RWPE1 (cell line): ENCODE measurements at regions not wholly inside any gene's neighbourhood (a gene's known extent, or its start where the extent isn't known, plus 50 kb on each side); places are given as distances from the start of the nearest gene placed in this dataset.
A peak's percentile ranks its signal among the peaks of the same experiment; 100 is the strongest.

Experiments
- CTCF ChIA-PET: fragments of 350-600 bp; sonication (Branson Sonifier 250); formaldehyde crosslinking; extraction: SDS; loops from one replicate; lab custom pipeline; 2021; lab: Yijun Ruan, JAX
- POLR2A ChIA-PET: fragments of 400-600 bp; formaldehyde crosslinking; extraction: SDS; loops from one replicate; lab custom pipeline; 2020; ENCODE audit warnings: antibody characterized with exemption; ENCODE audit not compliant: low non-redundant PET; lab: Yijun Ruan, JAX
- DNase-seq: peaks from one replicate; pipeline ENCODE4 v3.0.0; 2012; ENCODE audit warnings: low spot score
- H3K27ac ChIP-seq: fragments of 450-650 bp; 2 replicates; pipeline ENCODE4 v1.5.1; 2017
- CTCF ChIP-seq: fragments of 450-650 bp; conservative IDR thresholded peaks from 2 replicates; pipeline ENCODE4 v1.5.1; 2017; ENCODE audit warnings: low read depth, mild to moderate bottlenecking

DNA sequence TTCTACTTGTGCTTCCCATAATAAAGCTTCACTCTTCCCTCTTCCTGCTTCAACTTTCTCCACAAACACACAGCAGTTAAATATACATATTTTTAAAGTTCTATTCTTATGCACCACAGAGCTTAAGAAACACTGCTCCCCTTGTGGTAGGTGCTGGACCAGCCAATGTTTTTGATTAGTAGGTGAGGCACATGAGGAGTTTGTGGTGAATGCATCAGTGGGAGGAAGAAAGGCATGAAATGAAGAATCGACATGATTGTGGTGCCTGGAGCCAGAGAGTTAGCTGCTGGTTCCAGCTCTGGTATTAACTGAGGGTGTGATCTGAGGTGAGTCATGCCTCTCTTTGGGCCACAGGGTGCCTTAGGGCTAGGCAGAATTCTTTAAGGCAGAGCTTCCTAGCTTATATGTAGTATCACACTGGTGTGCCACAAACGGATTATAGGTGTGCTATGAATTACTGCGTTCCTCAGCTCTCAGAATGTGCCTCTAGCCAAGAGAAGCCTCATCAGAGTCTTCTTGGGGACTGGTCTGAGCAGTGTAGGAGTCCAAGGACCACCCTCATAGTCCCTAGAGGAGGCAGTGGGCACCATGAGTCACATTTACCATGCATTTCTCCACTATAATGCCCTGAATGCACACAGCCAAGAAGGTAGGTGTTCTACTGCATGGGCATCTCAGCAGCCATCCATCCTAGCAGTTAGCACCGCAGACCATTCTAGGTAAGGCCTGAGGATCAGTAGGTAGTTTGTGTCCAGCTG is 97.4 kb upstream of the SGIP1 start:
- TF ChIP-seq CTCF, result no peak; the same call in 1 of the 2 replicates
- peak; percentile 71 for DNase-seq
- ChIA-PET POLR2A (no interaction called here), CTCF (interaction anchor here (0.5 to 1.7 kb wide), 9 partner anchors 9 to 490 kb away, joined by 3 to 12 read pairs (median 4); no protein-coding TSS in a partner anchor)
- peak overlapping the region; percentile 68 for H3K27ac ChIP-seq

- no peak for DNase-seq
- H3K27ac ChIP-seq, result peak overlapping the region; percentile 68
- ChIA-PET POLR2A (no interaction called here), CTCF (interaction anchor here (0.7 to 1.6 kb wide), 2 partner anchors 9 to 67 kb away, joined by 3 to 5 read pairs; no protein-coding TSS in a partner anchor)
- TF ChIP-seq CTCF, result no peak
Measured at GRCh38 chr1:66437136-66437401, 96.9 kb upstream of the SGIP1 start.

GRCh38 chr1:66438062-66438461 is 95.9 kb upstream of the SGIP1 start:
- no peak for DNase-seq
- ChIA-PET POLR2A (no interaction called here), CTCF (interaction anchor here (1.6 kb wide), 1 partner anchor 8 kb away, joined by 5 read pairs; no protein-coding TSS in a partner anchor)
- no peak for TF ChIP-seq CTCF
- no peak overlapping the region for H3K27ac ChIP-seq

DNA sequence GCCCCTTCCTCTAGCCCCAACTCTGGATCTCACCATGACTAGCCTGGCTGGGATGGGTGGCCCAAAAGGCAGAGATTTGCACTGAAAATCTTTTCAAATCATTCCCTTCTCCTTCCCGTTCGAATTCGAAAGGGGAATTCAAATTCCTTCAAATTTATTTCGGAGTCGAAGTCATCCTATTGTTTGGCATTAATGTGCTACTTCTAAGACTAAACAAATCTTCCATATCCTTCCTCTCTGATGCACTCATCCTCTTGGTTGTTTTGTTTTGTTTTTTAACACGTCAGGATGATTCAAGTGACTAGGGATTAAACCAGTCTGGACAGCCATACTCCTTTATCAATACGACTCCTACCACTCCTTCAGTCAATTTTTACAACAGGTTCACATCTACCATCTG is 95.5 kb upstream of the SGIP1 start:
- H3K27ac ChIP-seq, result no peak overlapping the region
- ChIA-PET POLR2A (no interaction called here), CTCF (interaction anchor here (1.6 kb wide), 1 partner anchor 8 kb away, joined by 5 read pairs; no protein-coding TSS in a partner anchor)
- no peak for TF ChIP-seq CTCF
- DNase-seq, result no peak

DNA sequence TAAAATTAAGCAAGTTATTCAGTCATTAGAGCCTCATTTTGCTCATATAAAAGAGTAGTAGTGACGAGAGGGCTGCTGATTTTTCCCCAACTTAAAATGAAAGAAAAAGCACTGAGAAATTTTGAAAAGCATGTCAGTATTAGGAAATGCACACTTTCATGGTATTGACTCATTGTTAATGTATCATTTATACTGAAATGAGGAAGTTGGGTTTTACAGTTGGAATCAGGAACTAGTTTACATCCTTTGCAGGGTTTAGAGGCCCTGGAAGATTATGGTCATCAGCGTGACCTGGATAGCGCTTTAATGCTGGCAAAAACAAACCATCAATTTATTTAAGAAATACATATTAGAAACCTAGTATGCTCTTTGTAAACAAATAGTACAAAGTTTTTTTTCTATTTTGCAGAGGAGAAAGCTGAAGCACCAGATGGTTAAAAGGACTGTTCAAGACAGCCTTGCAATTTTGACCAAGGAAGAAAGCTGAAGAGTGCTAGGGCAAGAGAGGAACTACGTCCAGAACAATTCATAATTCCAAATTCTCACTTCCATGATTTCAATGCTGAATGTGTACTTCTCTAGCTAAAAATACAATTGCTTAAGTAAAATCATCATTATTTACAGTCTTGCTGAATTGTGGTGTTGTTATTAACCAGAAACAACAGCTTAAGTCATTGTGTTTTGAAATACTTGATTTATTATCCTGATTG is 94.8 kb upstream of the SGIP1 start:
- no peak for TF ChIP-seq CTCF
- CTCF ChIA-PET, result no interaction called here
- DNase-seq, result no peak
- H3K27ac ChIP-seq, result no peak overlapping the region
- POLR2A ChIA-PET, result no interaction called here

DNA sequence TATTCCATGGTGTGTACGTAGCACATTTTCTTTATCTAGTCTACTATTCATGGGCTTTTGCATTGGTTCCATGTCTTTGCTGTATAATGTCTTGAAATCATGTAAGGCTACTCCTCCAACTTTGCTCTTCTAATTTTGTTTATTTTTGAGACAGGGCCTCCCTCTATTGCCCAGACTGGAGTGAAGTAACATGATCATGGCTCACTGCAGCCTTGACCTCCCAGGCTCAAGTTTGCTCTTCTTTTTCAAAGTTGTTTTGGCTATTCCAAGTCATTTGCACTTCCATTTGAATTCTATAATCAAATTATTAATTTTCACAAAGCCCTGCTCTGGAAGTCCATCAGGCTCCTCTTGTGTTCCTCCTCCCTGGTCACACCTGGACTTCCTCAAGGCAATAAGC is 90.2 kb upstream of the SGIP1 start:
- POLR2A ChIA-PET, result no interaction called here
- DNase-seq, result no peak
- TF ChIP-seq CTCF, result no peak
- no peak overlapping the region for H3K27ac ChIP-seq
- CTCF ChIA-PET, result interaction anchor here (1.2 kb wide), 1 partner anchor 191 kb away, joined by 5 read pairs; no protein-coding TSS in a partner anchor
